ENCODE measurements at regions not wholly inside any gene's neighbourhood (a gene's known extent, or its start where the extent isn't known, plus 50 kb on each side); places are given as distances from the start of the nearest gene placed in this dataset.
"Not testable (repeated sequence)": the region's sequence is repeated elsewhere in the genome, so short reads cannot be mapped to it uniquely, and the experiment has no call there.

DNA sequence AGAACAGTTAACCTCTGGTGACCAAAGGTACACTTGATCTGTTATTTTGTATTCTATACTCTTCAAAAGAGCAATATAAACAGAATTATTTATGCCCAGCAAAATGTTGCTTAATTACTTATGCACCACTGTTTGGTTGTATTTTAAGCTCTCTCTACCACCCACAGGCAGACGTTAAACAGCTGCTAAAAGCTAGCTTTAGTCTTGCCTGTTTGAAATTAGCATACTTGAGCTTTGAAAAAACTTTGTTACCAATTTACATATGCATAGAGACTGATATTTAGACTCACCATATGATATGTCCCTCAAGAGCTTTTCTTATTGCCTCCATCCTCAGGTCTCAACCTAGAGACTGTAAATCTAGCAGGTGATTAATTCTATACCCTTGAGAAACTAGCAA is 426.9 kb downstream of the NR4A2 start:
- no peak for DNase-seq (ENCODE audit: low spot score)

- DNase-seq (ENCODE audit: low spot score) = no peak
Measured at GRCh38 chr2:155904720-155905119, 427.8 kb downstream of the NR4A2 start.

- DNase-seq (ENCODE audit: low spot score) = no peak
Measured at GRCh38 chr2:155902635-155903034, 429.9 kb downstream of the NR4A2 start.

DNA sequence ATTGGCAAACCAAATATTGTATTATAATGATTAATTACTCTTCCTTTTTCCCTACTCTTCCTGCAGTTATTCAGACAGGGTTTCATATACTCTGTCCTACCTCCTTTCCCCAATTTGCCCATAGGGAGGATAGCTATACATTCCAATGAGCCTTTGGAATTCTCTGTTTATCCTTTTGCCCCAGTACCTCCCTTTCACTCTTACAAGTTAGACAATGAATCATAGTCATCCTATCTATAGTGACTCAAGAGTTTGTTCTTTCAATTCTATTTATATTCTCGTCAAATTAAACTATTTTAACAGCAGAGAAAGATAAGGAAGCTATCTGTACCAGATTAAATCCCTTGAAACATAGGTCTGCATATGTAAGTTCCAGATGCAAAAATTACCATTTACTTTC is 437.5 kb downstream of the NR4A2 start:
- DNase-seq (ENCODE audit: low spot score) = no peak

DNA sequence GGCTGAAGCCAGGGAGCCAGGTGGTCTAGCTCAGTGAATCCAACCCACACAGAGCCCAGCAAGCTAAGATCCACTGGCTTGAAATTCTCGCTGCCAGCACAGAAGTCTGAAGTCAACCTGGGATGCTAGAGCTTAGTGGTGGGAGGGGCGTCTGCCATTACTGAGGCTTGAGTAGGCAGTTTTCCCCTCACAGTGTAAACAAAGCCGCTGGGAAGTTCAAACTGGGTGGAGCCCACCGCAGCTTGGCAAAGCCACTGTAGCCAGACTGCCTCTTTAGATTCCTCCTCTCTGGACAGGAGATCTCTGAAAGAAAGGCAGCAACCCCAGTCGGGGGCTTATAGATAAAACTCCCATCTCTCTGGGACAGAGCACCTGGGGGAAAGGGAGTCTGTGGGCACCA is 452.1 kb downstream of the NR4A2 start:
- not testable (repeated sequence) for DNase-seq (ENCODE audit: low spot score)

DNA sequence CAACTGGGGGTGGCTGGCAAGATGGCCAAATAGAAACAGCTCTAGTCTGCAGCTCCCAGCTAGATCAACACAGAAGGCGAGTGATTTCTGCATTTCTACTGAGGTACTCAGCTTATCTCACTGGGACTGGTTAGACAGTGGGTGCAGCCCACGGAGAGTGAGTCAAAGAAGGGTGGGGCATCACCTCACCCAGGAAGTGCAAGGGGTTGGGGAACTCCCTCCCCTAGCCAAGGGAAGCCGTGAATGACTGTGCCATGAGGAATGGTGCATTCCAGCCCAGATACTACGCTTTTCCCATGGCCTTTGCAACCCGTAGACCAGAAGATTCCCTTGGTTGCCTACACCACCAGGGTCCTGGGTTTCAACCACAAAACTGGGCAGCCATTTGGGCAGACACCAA is 452.6 kb downstream of the NR4A2 start:
- DNase-seq (ENCODE audit: low spot score) = not testable (repeated sequence)

DNA sequence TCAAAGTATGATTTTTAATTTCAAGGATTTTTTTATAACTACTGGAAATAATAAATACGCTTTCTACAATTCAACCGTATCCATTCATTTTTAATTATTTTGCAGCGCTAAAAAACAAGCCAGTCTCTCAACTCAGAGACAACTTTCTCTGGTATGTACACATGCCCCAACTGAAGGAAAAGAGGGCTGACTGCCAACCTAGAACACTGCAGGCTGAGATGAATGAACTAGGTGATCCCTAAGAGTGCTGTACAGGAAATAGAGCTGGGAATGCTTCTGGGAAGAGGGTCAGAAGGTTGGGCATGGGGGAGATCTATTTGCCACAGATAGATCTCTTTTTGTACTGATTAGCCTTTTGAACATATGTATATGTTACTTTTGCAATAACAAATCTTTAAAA is 460.1 kb downstream of the NR4A2 start:
- DNase-seq (ENCODE audit: low spot score) = no peak

DNA sequence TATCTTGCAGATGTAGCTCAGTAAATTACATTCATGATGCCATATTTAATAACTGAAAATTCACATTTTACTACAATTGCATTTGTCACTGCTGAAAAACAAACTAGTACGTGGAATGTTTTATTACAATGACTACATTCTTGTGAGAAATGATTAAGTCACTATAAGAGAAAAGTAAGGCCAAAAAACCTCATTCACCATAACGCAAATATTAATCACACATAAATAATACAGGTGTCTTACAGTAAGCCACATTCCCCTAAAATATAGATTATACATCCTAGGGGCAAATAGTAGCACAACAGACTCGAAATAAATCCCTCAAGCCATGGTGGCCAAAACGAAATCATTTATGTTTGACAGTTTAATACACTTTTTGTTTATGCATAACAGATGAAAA is 460.6 kb downstream of the NR4A2 start:
- no peak for DNase-seq (ENCODE audit: low spot score)

GRCh38 chr2:155867564-155867963 is 465.0 kb downstream of the NR4A2 start:
- DNase-seq (ENCODE audit: low spot score) = no peak

- no peak for DNase-seq (ENCODE audit: low spot score)
Measured at GRCh38 chr2:155866477-155866876, 466.0 kb downstream of the NR4A2 start.

GRCh38 chr2:155852156-155852555 is 480.4 kb downstream of the NR4A2 start:
- no peak for DNase-seq (ENCODE audit: low spot score)

- no peak for DNase-seq (ENCODE audit: low spot score)
Measured at GRCh38 chr2:155846259-155846658, 486.3 kb downstream of the NR4A2 start.

GRCh38 chr2:155844461-155844860 is 488.1 kb downstream of the NR4A2 start:
- DNase-seq (ENCODE audit: low spot score) = no peak

DNA sequence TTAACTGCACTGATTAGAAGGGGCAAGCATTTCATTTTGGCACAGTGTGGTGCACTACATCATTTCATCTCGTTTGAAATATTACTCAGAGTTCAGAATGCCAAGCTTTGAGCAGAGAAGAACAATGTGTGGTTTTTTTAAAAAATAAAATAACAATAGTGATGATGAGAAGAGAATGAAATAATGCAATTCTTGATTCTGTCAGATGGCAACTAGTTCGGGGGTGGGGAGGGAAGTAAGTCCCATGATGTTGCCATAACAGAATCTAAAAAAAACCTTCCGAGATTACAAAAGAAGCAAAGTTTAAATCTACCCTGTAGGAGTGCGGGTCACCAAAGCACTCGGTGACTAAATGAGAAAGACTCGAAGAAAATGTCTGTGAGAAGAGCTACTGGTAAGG is 490.4 kb downstream of the NR4A2 start:
- peak; percentile 3 for DNase-seq (ENCODE audit: low spot score)

DNA sequence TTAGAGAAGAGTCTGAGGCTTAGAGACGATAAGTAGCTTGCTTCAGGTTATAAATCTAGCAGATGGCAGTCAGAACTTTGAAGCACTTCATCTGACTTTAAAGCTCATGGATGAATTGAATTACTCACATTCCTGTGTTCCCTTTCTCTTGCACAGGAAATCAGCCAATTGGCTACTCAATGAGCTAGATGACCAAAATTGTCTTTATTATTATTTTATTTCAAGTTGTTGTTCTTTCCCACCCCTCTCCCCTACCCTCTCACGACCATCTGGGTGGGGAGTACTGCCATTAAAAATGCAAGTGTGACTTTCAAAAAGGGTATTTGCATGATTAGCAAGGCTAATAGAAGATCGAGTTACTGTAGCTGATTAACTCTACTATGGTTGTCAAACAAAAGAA is 491.1 kb downstream of the NR4A2 start:
- no peak for DNase-seq (ENCODE audit: low spot score)

- DNase-seq (ENCODE audit: low spot score) = no peak
Measured at GRCh38 chr2:155840661-155841060, 491.9 kb downstream of the NR4A2 start.

DNA sequence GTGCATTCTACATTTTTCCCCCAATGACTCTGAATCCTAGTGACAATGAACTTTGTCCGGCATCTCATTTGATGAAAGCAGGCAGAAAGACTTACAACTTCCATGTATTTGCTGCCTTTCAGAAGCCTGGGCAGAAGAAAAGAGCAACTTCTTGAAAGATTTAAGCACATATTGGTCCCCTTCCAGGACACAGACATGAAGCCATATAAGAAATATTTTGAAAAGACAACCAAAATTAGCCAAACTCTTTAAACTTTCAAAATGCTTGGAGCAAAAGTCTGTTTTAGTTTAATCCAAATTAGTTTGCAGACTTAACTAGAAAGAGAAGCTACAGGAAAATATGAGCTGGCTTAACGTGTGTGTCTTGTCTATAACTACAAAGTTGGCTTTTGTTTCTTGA is 492.5 kb downstream of the NR4A2 start:
- DNase-seq (ENCODE audit: low spot score) = no peak

DNA sequence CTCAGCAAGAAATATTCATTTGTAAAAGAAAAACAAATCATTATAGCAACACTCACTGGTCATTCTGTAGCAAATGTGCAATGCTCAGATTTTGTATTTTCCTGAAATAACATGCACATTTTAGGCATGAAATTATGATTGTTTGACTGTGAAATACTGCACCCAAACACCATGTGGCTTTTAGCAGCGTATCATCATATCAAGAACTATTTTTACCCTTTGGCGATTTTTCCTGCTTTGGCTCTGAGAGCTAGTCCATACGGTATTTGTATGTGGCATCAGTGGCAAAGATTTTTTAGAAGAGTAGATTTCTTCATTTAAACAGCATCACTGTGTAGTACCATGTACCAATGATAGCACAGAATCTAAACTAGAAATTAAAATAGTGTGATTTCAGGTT is 493.1 kb downstream of the NR4A2 start:
- DNase-seq (ENCODE audit: low spot score) = no peak

- no peak for DNase-seq (ENCODE audit: low spot score)
Measured at GRCh38 chr2:155836439-155836838, 496.1 kb downstream of the NR4A2 start.

- DNase-seq (ENCODE audit: low spot score) = no peak
Measured at GRCh38 chr2:155830817-155831579, 501.5 kb downstream of the NR4A2 start.

- no peak for DNase-seq (ENCODE audit: low spot score)
Measured at GRCh38 chr2:155830351-155830750, 502.2 kb downstream of the NR4A2 start.

DNA sequence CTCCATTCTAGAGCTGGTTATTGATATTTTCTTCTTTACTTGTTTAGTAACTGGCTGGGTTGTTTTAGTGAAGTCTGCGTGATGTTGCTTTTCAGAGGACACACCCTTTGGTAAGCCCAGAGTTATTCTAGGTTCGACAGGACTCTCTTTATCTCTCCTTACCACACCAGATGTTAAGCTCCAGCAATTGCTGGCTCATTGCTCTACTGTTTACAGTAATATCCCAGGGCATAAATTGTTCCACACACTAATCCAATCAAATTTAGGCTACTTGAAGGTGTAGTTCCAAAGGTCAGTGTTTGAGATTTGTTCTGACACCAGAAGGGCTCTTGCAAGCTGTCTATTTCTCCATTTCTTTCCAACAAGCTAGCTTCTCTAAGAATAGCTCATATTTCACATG is 506.6 kb downstream of the NR4A2 start:
- no peak for DNase-seq (ENCODE audit: low spot score)

- peak; percentile 61 for DNase-seq (ENCODE audit: low spot score)
Measured at GRCh38 chr2:155815851-155816250, 516.7 kb downstream of the NR4A2 start.

DNA sequence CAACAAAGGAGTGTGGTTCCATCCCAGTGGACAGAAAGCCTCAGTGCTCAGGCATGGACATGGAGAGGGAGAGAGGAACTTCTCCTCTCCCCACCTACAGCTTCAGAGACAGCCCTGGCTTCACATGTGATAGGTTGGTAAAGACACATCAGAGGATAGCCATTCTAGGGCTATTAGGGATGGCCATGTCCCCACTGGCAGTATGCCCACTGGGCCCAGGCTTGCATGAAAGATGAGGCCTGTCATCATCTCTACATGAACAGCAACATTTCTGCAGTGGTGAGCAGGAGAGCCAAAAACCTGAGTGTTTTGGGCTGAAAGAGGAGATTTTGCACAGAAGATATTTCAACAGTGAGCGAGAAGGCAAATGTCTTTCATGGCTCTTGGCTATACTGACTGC is 517.2 kb downstream of the NR4A2 start:
- DNase-seq (ENCODE audit: low spot score) = no peak

Data from putamen (tissue), 1 donor.